Body of pancreas (tissue), 4 donors: ENCODE measurements at regions not wholly inside any gene's neighbourhood (a gene's known extent, or its start where the extent isn't known, plus 50 kb on each side); places are given as distances from the start of the nearest gene placed in this dataset.

Source experiments
- ATAC-seq: fragments of 150-250 bp; one replicate; pipeline ENCODE4 v1.9.1; 2016
- DNase-seq, 4 donors: peaks; one replicate each; pipeline ENCODE4 v3.0.0-alpha.2; 2019
- H3K27ac ChIP-seq, 4 donors: fragments of 200-600 bp; sonication (generic); 1 replicate in 3 of 4; 2 replicates in 1 of 4; pipeline versions ENCODE4 v1.5.1 to v1.6.1; 2016 to 2019; ENCODE audit warnings: mild to moderate bottlenecking in 1 of 4, mixed read lengths in 1 of 4, moderate library complexity in 1 of 4
- H3K27me3 ChIP-seq, 2 donors: fragments of 200-600 bp; sonication (generic); one replicate each; pipeline ENCODE4 v1.6.0; 2016; ENCODE audit warnings: mild to moderate bottlenecking in 1 of 2
- H3K36me3 ChIP-seq, 2 donors: fragments of 200-600 bp; sonication (generic); replicated peaks in 1 of 2; 2 replicates each; pipeline ENCODE4 v1.5.1; 2016; ENCODE audit warnings: low read depth in 2 of 2; ENCODE audit not compliant: insufficient read depth in 1 of 2
- H3K4me1 ChIP-seq: fragments of 200-600 bp; sonication (generic); one replicate; pipeline ENCODE4 v1.6.0; 2016
- H3K4me3 ChIP-seq, 2 donors: fragments of 200-600 bp; sonication (generic); 1 replicate in 1 of 2; 2 replicates in 1 of 2; pipeline ENCODE4 v1.5.1; 2016 to 2019
- H3K9me3 ChIP-seq, 3 donors: fragments of 200-600 bp; sonication (generic); 1 replicate in 2 of 3; 2 replicates in 1 of 3; pipeline ENCODE4 v1.5.1; 2016
- POLR2A ChIP-seq, 3 donors: fragments of 450-650 bp; IDR thresholded peaks; one replicate each; pipeline ENCODE4 v1.6.1; 2016; ENCODE audit warnings: antibody characterized with exemption in 3 of 3, mild to moderate bottlenecking in 2 of 3
- WGBS, 2 donors: methylation state at CpG; one replicate each; pipeline ENCODE4 v1.1.5; 2017; 5-methylcytosine and 5-hydroxymethylcytosine counted together
- intact Hi-C: fragments of 100-400 bp; cut with DNase I; formaldehyde crosslinking; loops from one replicate; pipeline ENCODE4 v1.15.1; 2023
- TF ChIP-seq, protein P1 (sequence below), 7 experiments: fragments of 450-650 bp in 4 of 7; fragments of 200-600 bp in 3 of 7; sonication (generic) in 3 of 7; IDR thresholded peaks; one replicate each; pipeline ENCODE4 v1.5.1; 2016 to 2019; ENCODE audit warnings: antibody characterized with exemption in 7 of 7

- TF ChIP-seq POLR2A (IDR thresholded peaks at IDR 0.05): no peak
- TF ChIP-seq, protein P1, sequence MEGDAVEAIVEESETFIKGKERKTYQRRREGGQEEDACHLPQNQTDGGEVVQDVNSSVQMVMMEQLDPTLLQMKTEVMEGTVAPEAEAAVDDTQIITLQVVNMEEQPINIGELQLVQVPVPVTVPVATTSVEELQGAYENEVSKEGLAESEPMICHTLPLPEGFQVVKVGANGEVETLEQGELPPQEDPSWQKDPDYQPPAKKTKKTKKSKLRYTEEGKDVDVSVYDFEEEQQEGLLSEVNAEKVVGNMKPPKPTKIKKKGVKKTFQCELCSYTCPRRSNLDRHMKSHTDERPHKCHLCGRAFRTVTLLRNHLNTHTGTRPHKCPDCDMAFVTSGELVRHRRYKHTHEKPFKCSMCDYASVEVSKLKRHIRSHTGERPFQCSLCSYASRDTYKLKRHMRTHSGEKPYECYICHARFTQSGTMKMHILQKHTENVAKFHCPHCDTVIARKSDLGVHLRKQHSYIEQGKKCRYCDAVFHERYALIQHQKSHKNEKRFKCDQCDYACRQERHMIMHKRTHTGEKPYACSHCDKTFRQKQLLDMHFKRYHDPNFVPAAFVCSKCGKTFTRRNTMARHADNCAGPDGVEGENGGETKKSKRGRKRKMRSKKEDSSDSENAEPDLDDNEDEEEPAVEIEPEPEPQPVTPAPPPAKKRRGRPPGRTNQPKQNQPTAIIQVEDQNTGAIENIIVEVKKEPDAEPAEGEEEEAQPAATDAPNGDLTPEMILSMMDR (IDR thresholded peaks at IDR 0.05): no peak
- peak in 2 of 4 donors; percentile 9 to 24 for DNase-seq
- Histone ChIP-seq H3K4me3 (no peak overlapping the region), H3K9me3 (no peaks in the 10 kb centered on the region), H3K27me3 (no peaks in the 10 kb centered on the region), H3K27ac (no peak overlapping the region), H3K36me3 (no peaks in the 10 kb centered on the region), H3K4me1 (peaks cover 4% of the 10 kb centered on the region)
- intact Hi-C loops: no loop called here
- no peak for ATAC-seq
- WGBS, 2 donors: 55 to 75% methylated on average over 3 of the region's 3 CpGs
These were observed 52.9 kb upstream of the NABP1 start for GRCh38 chr2:191625016-191625415.

DNA sequence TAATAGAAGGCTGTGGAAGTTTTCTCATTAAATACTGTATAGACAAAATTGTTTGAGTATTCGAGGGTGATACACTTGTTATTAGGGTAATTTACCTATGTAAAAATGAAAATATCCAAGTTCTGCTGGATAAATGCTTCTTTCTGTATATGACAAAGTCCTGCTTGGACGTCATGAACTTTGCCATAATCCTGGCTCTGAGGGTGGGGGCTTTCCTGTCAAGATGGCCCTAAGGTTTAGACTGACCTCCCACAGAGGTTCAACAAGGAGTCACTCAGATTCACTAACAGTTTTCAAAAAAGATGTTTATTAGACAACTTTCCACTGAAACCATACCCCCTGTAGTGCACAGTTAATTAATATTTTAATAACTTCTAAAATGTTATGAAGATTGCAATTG lies 52.5 kb upstream of the NABP1 start:
- H3K4me3 ChIP-seq: no peak overlapping the region
- intact Hi-C loops: no loop called here
- no peaks in the 10 kb centered on the region for H3K27me3 ChIP-seq
- H3K9me3 ChIP-seq: no peaks in the 10 kb centered on the region
- WGBS, 2 donors: 44 to 79% methylated on average over 2 of the region's 2 CpGs
- H3K36me3 ChIP-seq: no peaks in the 10 kb centered on the region
- H3K27ac ChIP-seq: no peak overlapping the region
- DNase-seq: no peak
- no peak for ATAC-seq
- peaks cover 4% of the 10 kb centered on the region for H3K4me1 ChIP-seq
- TF ChIP-seq, protein P1 (IDR thresholded peaks at IDR 0.05): no peak
- no peak for TF ChIP-seq POLR2A (IDR thresholded peaks at IDR 0.05)

GRCh38 chr2:191626497-191627151 lies 51.3 kb upstream of the NABP1 start:
- no peaks in the 10 kb centered on the region for H3K27me3 ChIP-seq
- intact Hi-C loops: no loop called here
- TF ChIP-seq POLR2A (IDR thresholded peaks at IDR 0.05): no peak
- TF ChIP-seq, protein P1 (IDR thresholded peaks at IDR 0.05): no peak
- H3K36me3 ChIP-seq: no peaks in the 10 kb centered on the region
- ATAC-seq (no peak), DNase-seq (no peak)
- H3K4me3 ChIP-seq: no peak overlapping the region
- H3K27ac ChIP-seq: no peak overlapping the region
- H3K9me3 ChIP-seq: no peaks in the 10 kb centered on the region
- H3K4me1 ChIP-seq: peaks cover 4% of the 10 kb centered on the region

DNA sequence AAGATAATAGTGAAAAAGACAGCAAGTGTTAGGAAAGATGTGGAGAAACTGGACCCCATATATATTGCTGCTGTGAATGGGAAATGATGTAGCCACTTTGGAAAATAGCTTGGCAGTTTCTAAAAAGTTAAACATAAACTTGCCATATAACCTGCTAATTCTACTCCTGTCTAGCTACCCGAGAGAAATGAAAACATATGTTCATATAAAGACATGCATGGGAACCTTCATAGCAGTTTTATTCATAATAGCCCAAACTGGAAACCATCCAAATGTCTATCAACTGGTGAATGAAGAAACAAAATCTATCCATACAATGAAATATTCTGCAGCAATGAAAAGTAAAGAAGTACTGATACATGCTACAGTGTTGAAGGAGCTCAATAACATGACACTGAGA lies 50.4 kb upstream of the NABP1 start:
- 26 to 33% methylated on average over 1 of the region's 1 CpG for WGBS, 2 donors
- intact Hi-C loops: no loop called here
- H3K36me3 ChIP-seq: no peaks in the 10 kb centered on the region
- H3K4me1 ChIP-seq: peaks cover 4% of the 10 kb centered on the region
- no peak overlapping the region for H3K27ac ChIP-seq
- TF ChIP-seq, protein P1 (IDR thresholded peaks at IDR 0.05): no peak
- TF ChIP-seq POLR2A (IDR thresholded peaks at IDR 0.05): no peak
- H3K9me3 ChIP-seq: no peaks in the 10 kb centered on the region
- ATAC-seq: no peak
- no peak overlapping the region for H3K4me3 ChIP-seq
- DNase-seq: no peak
- H3K27me3 ChIP-seq: no peaks in the 10 kb centered on the region
